ENCODE measurements at regions not wholly inside any gene's neighbourhood (a gene's known extent, or its start where the extent isn't known, plus 50 kb on each side); places are given as distances from the start of the nearest gene placed in this dataset.

DNA sequence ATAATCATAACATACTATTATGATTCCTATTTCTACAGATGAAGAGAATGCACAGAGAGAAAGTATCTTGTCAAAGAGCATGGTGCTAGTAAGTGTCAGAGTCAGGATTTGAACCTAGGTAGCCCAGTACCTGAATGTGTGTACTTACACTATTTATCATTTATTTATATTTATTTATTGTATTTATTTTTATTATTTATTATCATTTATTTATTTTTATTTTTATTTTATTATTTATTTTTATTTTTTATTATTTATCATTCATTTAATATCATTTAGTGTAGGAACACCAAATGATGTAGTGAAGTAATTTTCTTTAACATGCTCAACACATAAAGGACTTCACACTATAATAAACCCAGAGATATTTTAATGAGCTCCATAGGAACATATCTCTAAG, 209.4 kb upstream of the ZFP42 start:
- H4K8ac ChIP-seq (ENCODE audit: low read depth in 2 of 2, low read length in 2 of 2): no peak overlapping the region
- no peak overlapping the region for H4K5ac ChIP-seq (ENCODE audit: low read depth, low read length)
- no peak overlapping the region for H2BK20ac ChIP-seq (ENCODE audit: low read depth, low read length)
- peaks cover 7% of the 10 kb centered on the region for H3K9me3 ChIP-seq (ENCODE audit: control insufficient read depth, insufficient read depth, low read length)
- no peaks in the 10 kb centered on the region for H3K27me3 ChIP-seq (ENCODE audit: control insufficient read depth, insufficient read depth, low read length)
- H3K14ac ChIP-seq (replicated peaks; ENCODE audit: low read depth, low read length): no peak overlapping the region
- ChIA-PET POLR2A (ENCODE audit: unreplicated experiment) (no interaction called here), CTCF (no interaction called here)
- no peak overlapping the region for H3K4ac ChIP-seq (ENCODE audit: low read depth, low read length)
- in situ Hi-C loops (cut with MboI; ENCODE audit: low sequenced_read_pairs) (no loop called here), intact Hi-C loops (cut with micrococcal nuclease) (no loop called here), dilution Hi-C loops (cut with HindIII; ENCODE audit: low sequenced_read_pairs, unreplicated experiment) (no loop called here)
- no peak overlapping the region for H4K91ac ChIP-seq (ENCODE audit: insufficient read depth, low read depth, low read length)
- no peak overlapping the region for H2BK5ac ChIP-seq (ENCODE audit: low read depth, low read length, poor library complexity, severe bottlenecking)
- H3K9me1 ChIP-seq (ENCODE audit: insufficient read depth, low read length): no peaks in the 10 kb centered on the region
- no peak overlapping the region for H2BK120ac ChIP-seq (ENCODE audit: low read depth, low read length)
- no peak overlapping the region for H3K18ac ChIP-seq (ENCODE audit: low read depth, low read length)
- no peak for ATAC-seq (ENCODE audit: low read depth)
- no peak overlapping the region for H2AFZ ChIP-seq (replicated peaks; ENCODE audit: low read length, poor library complexity)
- H3K23ac ChIP-seq (ENCODE audit: low read depth, low read length): no peak overlapping the region
- TF ChIP-seq BHLHE40 (IDR thresholded peaks at IDR 0.05; ENCODE audit: low read depth, low read length) (no peak), RFX5 (IDR thresholded peaks at IDR 0.05; ENCODE audit: low read depth, low read length) (no peak), MAFK (IDR thresholded peaks at IDR 0.05; ENCODE audit: low read depth, low read length) (no peak), CEBPB (IDR thresholded peaks at IDR 0.05; ENCODE audit: low read depth, low read length) (no peak)
- TF ChIP-seq, protein P1, sequence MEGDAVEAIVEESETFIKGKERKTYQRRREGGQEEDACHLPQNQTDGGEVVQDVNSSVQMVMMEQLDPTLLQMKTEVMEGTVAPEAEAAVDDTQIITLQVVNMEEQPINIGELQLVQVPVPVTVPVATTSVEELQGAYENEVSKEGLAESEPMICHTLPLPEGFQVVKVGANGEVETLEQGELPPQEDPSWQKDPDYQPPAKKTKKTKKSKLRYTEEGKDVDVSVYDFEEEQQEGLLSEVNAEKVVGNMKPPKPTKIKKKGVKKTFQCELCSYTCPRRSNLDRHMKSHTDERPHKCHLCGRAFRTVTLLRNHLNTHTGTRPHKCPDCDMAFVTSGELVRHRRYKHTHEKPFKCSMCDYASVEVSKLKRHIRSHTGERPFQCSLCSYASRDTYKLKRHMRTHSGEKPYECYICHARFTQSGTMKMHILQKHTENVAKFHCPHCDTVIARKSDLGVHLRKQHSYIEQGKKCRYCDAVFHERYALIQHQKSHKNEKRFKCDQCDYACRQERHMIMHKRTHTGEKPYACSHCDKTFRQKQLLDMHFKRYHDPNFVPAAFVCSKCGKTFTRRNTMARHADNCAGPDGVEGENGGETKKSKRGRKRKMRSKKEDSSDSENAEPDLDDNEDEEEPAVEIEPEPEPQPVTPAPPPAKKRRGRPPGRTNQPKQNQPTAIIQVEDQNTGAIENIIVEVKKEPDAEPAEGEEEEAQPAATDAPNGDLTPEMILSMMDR (conservative IDR thresholded peaks at IDR 0.05; ENCODE audit: low read depth, low read length): no peak
- TF ChIP-seq, protein P2, sequence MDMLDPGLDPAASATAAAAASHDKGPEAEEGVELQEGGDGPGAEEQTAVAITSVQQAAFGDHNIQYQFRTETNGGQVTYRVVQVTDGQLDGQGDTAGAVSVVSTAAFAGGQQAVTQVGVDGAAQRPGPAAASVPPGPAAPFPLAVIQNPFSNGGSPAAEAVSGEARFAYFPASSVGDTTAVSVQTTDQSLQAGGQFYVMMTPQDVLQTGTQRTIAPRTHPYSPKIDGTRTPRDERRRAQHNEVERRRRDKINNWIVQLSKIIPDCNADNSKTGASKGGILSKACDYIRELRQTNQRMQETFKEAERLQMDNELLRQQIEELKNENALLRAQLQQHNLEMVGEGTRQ (IDR thresholded peaks at IDR 0.05; ENCODE audit: low read depth, low read length): no peak
- TF ChIP-seq, protein P3, sequence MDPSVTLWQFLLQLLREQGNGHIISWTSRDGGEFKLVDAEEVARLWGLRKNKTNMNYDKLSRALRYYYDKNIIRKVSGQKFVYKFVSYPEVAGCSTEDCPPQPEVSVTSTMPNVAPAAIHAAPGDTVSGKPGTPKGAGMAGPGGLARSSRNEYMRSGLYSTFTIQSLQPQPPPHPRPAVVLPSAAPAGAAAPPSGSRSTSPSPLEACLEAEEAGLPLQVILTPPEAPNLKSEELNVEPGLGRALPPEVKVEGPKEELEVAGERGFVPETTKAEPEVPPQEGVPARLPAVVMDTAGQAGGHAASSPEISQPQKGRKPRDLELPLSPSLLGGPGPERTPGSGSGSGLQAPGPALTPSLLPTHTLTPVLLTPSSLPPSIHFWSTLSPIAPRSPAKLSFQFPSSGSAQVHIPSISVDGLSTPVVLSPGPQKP (IDR thresholded peaks at IDR 0.05; ENCODE audit: borderline replicate concordance, low read depth, low read length): no peak
- DNase-seq: no peak
- no peaks in the 10 kb centered on the region for H4K20me1 ChIP-seq (ENCODE audit: insufficient read depth, low read length)
- no peak overlapping the region for H2AK5ac ChIP-seq (ENCODE audit: low read depth, low read length)
- no peak overlapping the region for H3K27ac ChIP-seq (ENCODE audit: insufficient read depth, low read length)
- no TSS peak for BruUV-seq (replicated peaks)
- H3K56ac ChIP-seq (ENCODE audit: extremely low read depth, insufficient read depth, low read length): no peak overlapping the region
- H2AK9ac ChIP-seq (replicated peaks; ENCODE audit: low read depth, low read length, poor library complexity): no peak overlapping the region
- no peak overlapping the region for H3K4me3 ChIP-seq (ENCODE audit: insufficient read depth, low read depth, low read length)
- H3K9ac ChIP-seq (ENCODE audit: low read depth, low read length): no peak overlapping the region
- no peaks in the 10 kb centered on the region for H3K36me3 ChIP-seq (ENCODE audit: control insufficient read depth, insufficient read depth, low read length)
- H3K79me1 ChIP-seq (ENCODE audit: low read depth in 1 of 2, low read length in 2 of 2): no peaks in the 10 kb centered on the region
- H2BK15ac ChIP-seq (ENCODE audit: low read depth, low read length): no peak overlapping the region
- no peak overlapping the region for H3K4me2 ChIP-seq (ENCODE audit: low read depth, low read length)
- H3K4me1 ChIP-seq (ENCODE audit: control insufficient read depth, insufficient read depth, low read length): no peaks in the 10 kb centered on the region; the same call in 1 of the 2 replicates
